ENCODE measurements at regions not wholly inside any gene's neighbourhood (a gene's known extent, or its start where the extent isn't known, plus 50 kb on each side); places are given as distances from the start of the nearest gene placed in this dataset.
"Not testable (repeated sequence)": the region's sequence is repeated elsewhere in the genome, so short reads cannot be mapped to it uniquely, and the experiment has no call there.

DNA sequence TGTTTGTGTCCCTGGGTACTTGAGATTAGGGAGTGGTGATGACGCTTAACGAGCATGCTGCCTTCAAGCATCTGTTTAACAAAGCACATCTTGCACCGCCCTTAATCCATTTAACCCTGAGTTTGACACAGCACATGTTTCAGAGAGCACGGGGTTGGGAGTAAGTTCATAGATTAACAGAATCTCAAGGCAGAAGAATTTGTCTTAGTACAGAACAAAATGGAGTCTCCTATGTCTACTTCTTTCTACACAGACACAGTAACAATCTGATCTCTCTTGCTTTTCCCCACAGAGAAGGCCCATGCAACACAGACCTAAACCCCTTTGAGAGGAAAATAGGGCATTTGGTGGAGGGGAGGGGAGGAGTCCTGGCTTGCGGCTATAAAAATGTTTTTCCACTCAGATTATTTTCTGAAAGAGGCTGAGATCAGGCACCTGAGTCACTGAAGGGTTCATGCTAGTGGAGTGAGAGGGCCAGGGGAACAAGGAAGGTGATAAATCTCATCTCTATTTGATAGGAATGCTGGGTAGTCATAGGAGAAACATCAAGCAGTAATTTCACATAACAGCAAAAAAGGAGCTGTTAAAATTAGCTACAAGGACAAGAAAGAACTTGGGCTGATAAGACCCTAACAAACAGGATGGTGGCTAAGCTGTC is 136.9 kb downstream of the OR2B2 start:
- not testable (repeated sequence) for DNase-seq (ENCODE audit: low read depth in 1 of 2, low spot score in 1 of 2)

DNA sequence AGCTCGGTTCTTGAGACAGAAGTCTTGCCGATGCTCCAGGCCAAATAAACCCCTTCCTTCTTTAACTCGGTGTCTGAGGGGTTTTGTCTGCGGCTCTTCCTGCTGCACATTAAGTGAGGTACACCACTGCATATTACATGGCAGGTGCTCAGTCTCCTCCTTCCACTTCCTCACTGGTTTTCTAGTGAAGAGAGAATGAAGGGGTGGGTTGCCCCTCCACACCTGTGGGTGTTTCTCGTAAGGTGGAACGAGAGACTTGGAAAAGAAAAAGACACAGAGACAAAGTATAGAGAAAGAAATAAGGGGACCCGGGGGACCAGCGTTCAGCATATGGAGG is 138.0 kb downstream of the OR2B2 start:
- not testable (repeated sequence) for DNase-seq (ENCODE audit: low read depth in 1 of 2, low spot score in 1 of 2)

DNA sequence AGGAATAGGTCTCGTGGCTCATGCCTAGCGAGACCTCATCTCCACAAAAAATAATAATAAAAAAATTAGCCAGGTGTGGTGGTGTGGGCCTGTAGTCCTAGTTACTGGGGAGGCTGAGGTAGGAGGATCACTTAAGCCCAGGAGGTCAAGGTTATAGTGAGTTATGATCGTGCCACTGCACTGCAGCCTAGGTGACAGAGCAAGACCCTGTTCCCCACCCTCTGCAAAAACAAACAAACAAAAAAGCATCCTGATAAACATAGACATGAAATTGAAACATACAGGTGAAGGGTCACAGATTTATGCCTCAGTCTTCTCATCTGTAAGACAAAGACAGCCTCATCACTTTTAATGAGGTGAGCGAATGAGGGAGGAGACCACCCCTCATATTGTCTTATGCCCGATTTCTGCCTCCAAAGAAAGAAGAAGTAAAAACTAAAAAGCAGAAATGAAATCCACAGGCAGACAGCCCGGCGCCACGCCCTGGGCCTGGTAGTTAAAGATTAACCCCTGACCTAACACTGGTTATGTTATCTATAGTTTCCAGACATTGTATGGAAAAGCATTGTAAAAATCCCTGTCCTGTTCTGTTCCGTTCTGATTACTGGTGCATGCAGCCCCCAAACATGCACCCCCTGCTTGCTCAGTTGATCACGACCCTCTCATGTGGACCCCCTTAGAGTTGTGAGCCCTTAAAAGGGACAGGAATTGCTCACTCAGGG is 138.5 kb downstream of the OR2B2 start:
- DNase-seq (ENCODE audit: low read depth in 1 of 2, low spot score in 1 of 2) = not testable (repeated sequence)

DNA sequence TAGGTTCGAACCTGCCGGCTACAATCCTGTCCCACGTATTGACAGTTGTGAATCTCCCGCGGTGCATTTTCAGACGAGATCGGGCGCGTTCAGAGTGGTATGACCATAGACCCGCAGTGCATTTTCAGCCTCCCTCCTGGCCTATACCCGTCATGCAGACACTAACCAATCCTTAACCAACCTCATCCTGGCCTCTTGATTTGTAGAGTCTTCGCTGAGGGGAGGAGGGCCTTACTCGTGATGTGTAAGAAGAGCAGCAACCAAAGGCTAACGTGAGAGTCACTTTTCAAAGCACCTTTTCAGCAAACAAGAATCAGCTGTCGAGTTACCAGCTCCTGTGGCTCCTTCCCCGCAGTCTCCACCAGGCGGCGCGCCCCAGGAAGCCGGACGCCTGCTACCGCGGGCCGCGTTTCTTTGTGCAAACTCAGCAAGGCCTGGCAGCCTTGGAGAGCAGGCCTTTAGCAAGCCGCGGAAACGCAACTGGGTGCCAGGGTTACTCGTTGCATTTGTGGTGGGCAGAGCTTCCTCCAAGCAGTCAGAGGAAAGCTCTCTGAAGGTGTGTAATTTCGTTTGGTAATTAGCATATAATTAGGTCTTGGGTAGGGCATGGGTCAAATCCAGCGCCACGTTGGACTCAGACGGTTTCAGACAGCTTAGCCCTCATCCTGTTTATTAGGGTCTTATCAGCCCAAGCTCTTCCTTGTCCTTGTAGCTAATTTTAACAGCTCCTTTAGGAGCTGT is 139.8 kb downstream of the OR2B2 start:
- DNase-seq (ENCODE audit: low read depth in 1 of 2, low spot score in 1 of 2) = peak; percentile 78 to 79

DNA sequence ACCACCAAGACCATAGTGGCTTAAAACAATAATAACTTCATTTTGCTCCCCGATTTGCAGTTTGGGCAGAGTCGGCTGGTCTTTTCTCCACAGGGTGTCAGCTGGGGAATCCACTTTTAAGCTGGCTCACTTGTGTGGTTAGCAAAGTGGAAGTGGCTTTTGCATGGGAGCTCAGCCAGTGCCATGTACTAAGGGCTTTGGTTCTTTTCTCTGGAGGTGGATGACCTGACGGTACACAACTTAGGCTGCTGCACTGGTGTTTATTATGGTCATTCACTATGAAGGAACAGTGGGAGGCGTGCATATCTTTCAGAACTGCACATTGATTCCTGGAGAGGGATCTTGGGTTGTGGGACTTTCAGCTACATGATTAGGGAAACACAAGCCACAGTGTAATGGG is 141.0 kb downstream of the OR2B2 start:
- no peak for DNase-seq (ENCODE audit: low read depth in 1 of 2, low spot score in 1 of 2)

DNA sequence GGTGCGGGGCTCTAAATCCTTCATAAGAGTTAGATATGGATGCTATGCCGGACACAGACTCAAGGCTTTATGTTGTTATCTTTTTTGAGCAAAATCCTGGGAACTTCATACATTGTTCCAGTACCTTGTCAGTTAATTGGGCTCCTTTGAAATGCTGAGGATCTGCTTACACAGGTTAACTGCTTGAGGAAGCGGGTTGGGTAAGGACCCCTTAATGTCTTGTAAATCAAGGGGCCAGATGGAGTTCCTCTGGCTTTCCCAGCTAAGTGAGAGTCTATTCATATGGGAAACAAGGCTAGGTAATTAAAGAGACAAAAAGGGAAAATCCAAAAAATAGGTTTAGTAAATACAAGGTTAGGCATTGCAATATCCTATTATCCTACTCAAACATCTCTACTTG is 141.5 kb downstream of the OR2B2 start:
- DNase-seq (ENCODE audit: low read depth in 1 of 2, low spot score in 1 of 2) = no peak

DNA sequence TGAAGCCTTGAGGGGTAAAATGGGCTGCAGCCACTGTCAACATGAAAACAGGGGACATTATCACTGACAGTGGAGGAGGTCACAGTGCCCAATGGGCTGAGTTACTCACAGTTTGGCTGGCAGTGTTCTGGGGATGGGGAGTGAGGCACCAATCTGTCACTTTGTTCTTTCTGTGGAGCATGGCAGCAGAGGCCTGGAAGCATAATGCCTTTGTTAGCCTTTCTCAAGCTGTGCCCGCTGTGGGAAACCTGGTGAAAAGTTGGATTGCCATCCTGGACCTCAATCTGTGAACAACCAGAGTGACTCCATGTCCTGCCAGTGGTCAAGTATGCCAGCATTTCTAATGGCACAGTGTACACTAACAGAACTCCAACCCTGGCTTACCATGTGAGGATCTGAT is 143.6 kb downstream of the OR2B2 start:
- no peak for DNase-seq (ENCODE audit: low read depth in 1 of 2, low spot score in 1 of 2)

DNA sequence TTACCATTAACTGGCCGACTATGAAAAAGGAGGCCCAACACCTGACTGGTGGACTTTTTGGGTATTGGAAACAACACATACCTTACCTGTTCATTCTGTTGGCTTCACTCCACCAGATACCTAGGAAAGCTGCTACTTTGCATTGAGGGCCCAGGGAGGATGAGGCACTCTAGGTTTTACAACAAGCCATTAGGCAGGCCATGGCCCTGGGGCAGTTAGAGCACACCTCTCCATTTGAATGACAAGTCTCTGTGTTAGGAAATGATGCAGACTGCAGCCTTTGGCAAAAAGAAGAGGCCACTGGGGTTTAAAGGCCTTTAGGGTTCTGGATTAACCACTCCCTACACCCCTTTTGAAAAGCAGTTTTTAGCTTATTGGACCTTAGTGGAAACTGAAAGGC is 144.3 kb downstream of the OR2B2 start:
- DNase-seq (ENCODE audit: low read depth in 1 of 2, low spot score in 1 of 2) = no peak

DNA sequence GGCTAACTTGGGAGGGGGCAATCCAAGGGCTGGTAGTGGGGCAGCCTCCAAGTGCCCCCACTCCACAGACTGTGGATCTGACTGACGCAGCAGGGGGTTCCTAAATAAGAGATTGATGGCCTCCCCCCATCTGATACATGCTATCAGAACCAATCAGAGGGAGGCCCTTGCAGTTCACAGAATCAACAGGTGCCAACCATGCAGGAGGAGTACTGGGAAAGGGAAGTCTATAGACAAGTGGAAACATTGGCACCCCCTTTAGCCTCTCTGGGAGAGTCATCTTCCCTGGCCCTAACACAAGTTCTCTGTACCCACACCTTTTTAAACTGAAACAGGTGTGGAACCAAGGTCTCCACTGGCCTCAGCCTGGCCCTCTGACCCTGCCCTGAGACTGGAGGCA is 145.8 kb downstream of the OR2B2 start:
- no peak for DNase-seq (ENCODE audit: low read depth in 1 of 2, low spot score in 1 of 2)

DNA sequence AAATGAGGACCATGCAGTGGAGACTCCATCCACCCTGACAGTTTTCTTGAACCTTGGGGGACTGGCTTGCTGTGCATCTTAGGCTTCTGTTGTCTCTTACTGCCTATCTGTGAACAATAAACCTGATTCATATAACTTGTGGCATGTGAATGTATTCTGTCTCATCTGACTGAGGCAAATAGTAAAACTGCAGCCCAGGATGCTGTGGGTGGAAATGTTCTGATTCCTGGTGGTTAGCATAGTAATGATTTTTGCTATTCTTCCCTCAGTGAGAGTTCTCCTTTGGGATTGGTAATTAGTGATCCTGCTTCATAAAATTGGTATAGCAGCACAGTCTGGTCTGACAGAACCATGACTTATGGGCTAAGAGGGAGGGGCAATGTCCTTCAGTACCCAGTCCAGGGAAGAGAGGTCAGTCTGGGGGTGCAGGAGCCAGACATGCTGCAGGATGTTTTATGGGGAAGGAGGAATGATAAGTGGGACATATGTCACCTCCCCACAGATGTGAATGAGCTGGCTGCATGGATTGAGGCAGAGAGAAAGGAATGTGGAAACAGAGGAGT is 147.1 kb downstream of the OR2B2 start:
- DNase-seq (ENCODE audit: low read depth in 1 of 2, low spot score in 1 of 2) = no peak

DNA sequence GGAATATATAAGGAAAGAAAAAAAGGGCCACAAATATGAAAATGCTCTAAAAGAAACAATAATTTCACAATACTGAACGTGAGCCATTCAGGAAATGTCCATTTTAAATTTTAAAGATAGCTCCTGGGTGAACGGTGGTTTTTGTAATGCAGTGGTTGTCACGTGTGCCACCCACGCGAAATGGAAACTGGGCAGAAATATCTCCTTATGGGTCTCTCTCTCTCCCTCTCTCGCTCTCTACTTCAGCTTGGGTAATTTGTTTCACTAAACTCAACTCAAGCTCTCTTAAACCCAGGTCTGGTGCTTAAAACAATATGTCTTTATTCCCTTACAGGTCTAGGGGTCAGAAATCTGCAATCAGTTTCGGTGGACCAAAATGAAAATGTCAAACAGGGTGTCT is 150.8 kb downstream of the OR2B2 start:
- DNase-seq (ENCODE audit: low read depth in 1 of 2, low spot score in 1 of 2) = no peak

DNA sequence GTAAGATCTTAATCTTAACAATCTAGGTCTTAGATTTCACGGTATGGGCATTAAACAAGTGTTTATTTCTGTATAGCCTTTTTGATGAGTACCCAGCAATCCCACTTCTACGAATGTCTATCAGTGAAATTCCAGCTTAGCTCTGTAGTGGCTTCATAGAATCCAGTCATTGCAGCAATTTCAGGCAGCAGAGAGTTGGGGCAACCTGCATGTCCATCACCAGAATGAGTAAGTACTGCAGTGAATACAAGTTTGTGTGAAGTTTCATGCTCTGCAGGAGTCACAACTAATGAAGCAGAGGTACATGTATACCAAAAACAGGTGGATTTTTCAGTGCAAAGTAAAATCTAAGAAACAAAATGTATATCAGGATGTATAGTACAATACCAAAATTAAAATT is 151.7 kb downstream of the OR2B2 start:
- DNase-seq (ENCODE audit: low read depth in 1 of 2, low spot score in 1 of 2) = no peak

DNA sequence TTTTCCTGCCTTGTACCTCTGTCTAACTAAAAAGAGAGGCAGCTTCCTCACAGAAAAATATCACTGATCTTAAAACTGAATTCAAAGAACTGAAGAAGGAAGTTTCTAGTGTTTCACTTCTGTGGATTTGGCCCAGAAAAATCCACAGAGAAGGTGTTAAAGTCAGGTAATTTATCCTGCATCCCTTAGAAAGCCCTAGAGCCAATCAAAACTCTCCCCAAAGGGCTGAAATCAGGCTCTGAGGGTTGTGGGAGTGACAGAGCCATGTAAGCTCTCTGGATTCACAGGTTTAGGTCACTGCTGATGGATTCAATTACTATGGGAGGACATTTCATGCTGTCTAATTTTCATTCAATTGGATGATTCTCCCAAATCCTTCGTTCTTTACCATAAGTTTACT is 152.3 kb downstream of the OR2B2 start:
- DNase-seq (ENCODE audit: low read depth in 1 of 2, low spot score in 1 of 2) = no peak

DNA sequence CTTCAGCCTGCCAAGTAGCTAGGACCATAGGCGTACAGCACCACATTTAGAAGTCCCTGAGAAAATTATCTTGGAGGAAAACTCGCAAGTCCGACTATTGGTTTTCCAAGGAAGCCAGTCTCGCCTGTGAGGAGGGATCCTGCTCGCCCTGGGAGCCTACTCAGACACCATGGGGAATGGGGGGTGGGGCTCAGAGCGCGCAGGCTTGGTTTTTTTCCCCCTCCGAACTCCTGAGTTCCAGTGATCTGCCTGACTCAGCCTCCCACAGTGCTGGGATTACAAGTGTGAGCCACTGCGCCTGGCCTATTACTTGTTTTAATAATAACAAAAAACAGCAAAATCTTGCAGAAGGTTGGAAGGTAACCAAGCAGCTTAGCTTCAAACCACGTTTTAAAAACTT is 153.7 kb downstream of the OR2B2 start:
- no peak for DNase-seq (ENCODE audit: low read depth in 1 of 2, low spot score in 1 of 2)

DNA sequence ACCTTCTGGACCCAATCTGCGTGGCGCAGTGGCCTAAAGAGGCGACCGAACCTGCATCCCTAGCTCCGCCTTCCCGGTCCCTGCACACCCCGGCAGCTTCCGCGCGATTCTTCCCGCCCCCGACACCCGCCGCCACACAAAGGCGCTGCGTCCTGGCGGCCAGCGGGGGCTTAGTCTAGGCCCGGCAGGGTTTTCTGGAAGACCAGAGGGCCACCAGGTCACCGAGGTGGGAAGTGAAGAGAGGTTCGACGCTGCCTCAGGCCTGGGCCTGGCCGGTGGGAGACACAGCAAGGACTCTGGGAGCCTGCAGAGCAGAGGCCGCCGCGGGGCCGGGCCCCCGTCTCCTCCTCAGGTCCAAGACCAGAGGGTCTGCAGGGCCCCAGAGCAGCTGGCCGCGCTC is 154.9 kb downstream of the OR2B2 start:
- peak in 1 of 2 donors; percentile 36 for DNase-seq (ENCODE audit: low read depth in 1 of 2, low spot score in 1 of 2)

DNA sequence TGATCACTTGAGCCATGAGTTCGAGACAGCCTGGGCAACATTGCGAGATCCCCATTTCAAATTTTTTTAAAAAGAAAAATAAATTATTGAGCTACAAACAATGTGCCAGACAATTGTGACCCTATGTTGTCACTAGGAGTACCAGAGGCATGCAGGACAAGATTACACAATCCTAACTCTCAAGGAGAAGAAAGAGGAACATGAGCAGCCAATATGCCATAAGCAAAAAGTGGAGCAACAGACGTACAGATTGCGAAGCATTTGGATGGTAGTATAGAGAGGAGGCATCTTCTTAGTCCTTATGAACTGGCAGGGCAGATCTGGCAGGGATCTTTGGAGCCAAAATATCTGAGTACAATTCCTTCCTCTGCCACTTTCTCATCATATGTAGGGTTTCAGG is 156.4 kb downstream of the OR2B2 start:
- no peak for DNase-seq (ENCODE audit: low read depth in 1 of 2, low spot score in 1 of 2)

DNA sequence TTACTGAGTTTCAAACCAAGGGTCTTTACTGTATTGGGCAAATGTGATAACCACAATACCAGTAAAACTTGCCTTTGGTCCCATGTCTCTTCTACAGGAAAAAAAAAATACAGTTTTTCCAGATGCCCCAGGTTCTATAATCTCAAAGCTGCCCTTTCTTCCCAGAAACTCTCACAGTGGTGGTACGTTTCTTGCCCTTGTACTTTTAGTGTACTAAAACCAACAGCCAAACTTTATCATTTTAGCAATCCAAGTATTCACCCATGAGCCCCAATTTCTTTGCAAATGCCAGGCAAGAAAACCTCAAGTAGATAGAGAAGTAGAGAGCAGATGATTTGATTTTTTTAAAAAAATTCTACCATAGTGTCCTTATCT is 157.8 kb downstream of the OR2B2 start:
- DNase-seq (ENCODE audit: low read depth in 1 of 2, low spot score in 1 of 2) = no peak

DNA sequence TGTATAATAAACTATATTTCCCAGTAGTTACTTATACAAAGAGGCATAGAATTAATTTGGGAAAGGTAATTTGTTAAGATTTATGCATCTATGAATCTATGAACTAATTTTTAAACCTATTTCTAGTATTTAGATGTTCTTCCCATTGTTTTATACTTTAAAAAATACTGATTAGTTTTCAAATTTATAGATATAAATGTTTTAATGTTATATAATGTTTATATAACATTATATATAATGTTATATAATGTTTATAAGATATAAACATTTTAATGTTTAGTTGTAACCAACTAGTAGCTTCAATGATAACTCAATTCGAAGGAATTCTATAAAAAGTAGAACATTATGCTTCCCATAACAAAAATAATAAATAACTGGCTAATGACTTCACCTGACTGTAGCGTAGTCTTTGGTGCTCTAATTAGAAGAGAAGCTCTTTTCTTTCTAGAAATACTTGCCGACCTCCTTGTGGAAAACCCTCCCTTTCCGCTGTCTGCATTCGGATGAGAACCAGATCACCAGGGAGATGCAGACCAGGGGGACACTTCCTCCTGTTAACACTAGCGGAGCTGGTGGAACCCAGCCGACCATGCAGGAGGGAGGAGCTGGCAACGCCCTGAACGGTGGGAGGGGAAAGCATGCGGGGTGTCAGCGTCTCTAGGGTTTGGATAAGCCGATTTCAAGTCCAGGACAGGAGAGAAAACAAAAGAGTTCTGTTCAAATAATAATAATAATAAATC is 158.4 kb downstream of the OR2B2 start:
- peak; percentile 42 to 78 for DNase-seq (ENCODE audit: low read depth in 1 of 2, low spot score in 1 of 2)

DNA sequence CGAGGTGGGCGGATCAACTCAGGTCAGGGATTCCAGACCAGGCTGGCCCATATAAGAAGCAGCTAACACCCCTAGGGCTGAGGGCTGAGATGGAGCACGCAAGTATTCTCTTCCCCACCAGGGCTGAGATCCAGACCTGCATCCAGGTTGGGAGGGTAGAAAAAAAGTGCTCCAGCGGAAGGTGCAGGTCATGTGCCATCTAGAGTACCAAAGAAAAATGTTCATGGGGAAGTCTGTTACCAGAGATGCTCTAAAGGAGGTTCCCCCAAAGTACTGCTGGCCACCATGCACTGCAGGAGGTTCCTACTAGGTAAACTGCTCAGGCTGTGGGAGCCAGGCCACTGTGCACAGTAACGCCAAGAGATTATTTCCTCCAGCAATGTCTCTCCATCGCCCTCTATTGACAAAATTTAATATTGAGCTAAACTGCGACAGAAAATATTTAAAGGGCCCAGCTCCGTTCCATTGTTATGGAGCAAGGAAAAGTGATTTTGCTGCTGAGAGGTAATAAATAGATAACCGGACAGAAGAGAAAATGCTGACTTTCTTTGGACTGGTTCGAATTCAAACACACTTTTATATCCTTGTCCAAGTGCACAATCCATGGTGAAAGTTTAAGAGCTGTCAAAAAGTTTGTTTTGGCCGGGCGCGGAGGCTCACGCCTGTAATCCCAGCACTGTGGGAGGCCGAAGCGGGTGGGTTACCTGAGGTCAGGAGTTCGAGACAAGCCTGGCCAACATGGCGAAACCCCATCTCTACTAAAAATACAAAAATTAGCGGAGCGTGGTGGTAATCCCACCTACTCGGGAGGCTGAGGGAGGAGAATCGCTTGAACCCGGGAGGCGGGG is 159.9 kb downstream of the OR2B2 start:
- DNase-seq (ENCODE audit: low read depth in 1 of 2, low spot score in 1 of 2) = peak; percentile 25 to 47

DNA sequence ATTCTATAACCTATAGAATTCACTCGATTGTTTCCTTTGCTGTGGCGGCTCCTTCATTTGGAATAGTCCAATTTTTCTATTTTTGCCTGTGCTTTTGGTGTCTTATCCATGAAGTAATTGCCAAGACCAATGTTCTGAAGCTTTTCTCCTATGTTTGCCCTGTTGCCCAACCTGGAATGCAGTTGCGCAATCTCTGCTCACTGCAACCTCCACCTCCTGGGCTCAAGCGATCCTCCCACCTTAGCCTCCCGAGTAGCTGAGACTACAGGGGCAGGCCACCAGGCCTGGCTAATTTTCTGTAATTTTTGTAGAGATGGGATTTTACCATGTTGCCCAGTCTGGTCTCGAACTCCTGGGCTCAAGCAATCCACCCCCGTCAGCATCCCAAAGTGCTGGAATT is 163.5 kb downstream of the OR2B2 start:
- DNase-seq (ENCODE audit: low read depth in 1 of 2, low spot score in 1 of 2) = no peak

DNA sequence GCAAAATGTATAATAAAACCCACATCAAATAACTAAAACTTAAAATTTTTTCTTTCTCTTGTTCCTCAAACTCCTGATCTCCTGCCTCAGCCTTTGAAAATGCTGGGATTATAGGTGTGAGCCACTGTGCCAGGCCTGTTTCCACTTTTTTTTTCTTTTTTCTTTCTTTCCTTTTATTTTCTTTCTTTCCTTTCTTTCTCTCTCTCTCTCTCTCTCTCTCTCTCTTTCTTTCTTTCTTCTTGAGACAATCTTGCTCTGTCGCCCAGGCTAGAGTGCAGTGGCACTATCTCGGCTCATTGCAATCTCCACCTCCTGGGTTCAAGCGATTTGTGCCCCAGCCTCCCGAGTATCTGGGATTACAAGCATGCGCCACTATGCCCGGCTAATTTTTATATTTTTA is 164.6 kb downstream of the OR2B2 start:
- no peak for DNase-seq (ENCODE audit: low read depth in 1 of 2, low spot score in 1 of 2)
